Glutamatergic neuron (in vitro differentiated cells): ENCODE measurements at regions not wholly inside any gene's neighbourhood (a gene's known extent, or its start where the extent isn't known, plus 50 kb on each side); places are given as distances from the start of the nearest gene placed in this dataset.

Experiments
- DNase-seq: peaks from one replicate; pipeline ENCODE4 v3.0.0; 2022
- H3K27ac Mint-ChIP-seq: one replicate; pipeline ENCODE4 v1.8.0; 2020; ENCODE audit warnings: mild to moderate bottlenecking, mixed read lengths, inconsistent platforms; ENCODE audit not compliant: unreplicated experiment
- H3K27me3 Mint-ChIP-seq: one replicate; pipeline ENCODE4 v1.8.0; 2020; ENCODE audit warnings: mild to moderate bottlenecking, moderate library complexity, mixed read lengths, inconsistent platforms; ENCODE audit not compliant: unreplicated experiment
- H3K36me3 Mint-ChIP-seq: one replicate; pipeline ENCODE4 v1.8.0; 2020; ENCODE audit warnings: mild to moderate bottlenecking, mixed read lengths, inconsistent platforms; ENCODE audit not compliant: unreplicated experiment
- H3K4me1 Mint-ChIP-seq: one replicate; pipeline ENCODE4 v1.8.0; 2020; ENCODE audit warnings: mild to moderate bottlenecking, low read depth, mixed read lengths, inconsistent platforms; ENCODE audit not compliant: unreplicated experiment
- H3K4me3 Mint-ChIP-seq: one replicate; pipeline ENCODE4 v1.8.0; 2020; ENCODE audit warnings: mild to moderate bottlenecking, mixed read lengths, inconsistent platforms; ENCODE audit not compliant: unreplicated experiment
- H3K9me3 Mint-ChIP-seq: one replicate; pipeline ENCODE4 v1.8.0; 2020; ENCODE audit warnings: mild to moderate bottlenecking, moderate library complexity, mixed read lengths, inconsistent platforms; ENCODE audit not compliant: unreplicated experiment
- TF ChIP-seq, protein P1 (sequence below): fragments of 200-600 bp; sonication (generic); IDR thresholded peaks from one replicate; pipeline ENCODE4 v1.5.0; 2021; ENCODE audit not compliant: partially characterized antibody, unreplicated experiment

DNA sequence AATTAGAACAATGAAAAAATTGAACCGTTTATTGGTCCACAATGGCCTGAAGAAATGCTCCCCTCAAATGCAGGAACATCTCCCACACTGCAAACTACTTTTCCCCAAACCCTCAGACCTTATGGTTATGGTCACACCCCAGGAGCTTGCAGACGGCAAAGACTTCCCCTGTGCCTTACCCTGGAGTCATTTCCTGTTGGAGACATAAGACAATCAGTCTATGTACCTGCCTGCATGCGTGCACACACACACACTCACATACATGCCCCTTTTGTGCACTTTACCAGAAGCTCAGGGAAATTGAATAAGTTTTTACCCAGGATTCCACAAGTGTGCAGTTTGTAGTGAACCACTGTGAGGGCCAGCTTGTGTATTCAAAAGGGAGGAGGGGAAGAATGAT, 281.9 kb upstream of the CELF4 start:
- no peaks in the 10 kb centered on the region for H3K9me3 Mint-ChIP-seq
- no peak overlapping the region for H3K4me3 Mint-ChIP-seq
- DNase-seq = no peak
- H3K36me3 Mint-ChIP-seq = no peaks in the 10 kb centered on the region
- H3K27me3 Mint-ChIP-seq = no peaks in the 10 kb centered on the region
- TF ChIP-seq, protein P1, sequence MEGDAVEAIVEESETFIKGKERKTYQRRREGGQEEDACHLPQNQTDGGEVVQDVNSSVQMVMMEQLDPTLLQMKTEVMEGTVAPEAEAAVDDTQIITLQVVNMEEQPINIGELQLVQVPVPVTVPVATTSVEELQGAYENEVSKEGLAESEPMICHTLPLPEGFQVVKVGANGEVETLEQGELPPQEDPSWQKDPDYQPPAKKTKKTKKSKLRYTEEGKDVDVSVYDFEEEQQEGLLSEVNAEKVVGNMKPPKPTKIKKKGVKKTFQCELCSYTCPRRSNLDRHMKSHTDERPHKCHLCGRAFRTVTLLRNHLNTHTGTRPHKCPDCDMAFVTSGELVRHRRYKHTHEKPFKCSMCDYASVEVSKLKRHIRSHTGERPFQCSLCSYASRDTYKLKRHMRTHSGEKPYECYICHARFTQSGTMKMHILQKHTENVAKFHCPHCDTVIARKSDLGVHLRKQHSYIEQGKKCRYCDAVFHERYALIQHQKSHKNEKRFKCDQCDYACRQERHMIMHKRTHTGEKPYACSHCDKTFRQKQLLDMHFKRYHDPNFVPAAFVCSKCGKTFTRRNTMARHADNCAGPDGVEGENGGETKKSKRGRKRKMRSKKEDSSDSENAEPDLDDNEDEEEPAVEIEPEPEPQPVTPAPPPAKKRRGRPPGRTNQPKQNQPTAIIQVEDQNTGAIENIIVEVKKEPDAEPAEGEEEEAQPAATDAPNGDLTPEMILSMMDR = no peak
- no peak overlapping the region for H3K27ac Mint-ChIP-seq
- no peaks in the 10 kb centered on the region for H3K4me1 Mint-ChIP-seq

DNA sequence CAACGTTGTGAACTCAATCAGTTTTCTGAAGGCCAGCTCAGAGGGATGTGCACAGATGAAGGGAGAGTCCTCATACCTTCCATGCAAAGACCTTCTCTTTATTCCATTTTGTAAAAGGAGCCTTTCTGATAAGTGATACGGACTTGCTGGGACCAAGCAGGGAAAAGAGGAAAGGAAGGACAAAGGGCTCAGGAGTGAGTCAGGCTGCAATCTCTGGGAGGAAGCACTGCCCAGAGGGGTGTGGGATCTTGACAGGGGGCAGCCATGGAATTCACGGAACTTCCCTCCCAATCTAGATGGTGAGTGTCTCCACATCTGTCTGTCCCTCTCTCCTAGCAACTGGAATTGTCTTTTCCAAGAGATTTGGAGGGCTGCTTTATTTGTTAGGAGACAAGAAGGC, 281.4 kb upstream of the CELF4 start:
- TF ChIP-seq, protein P1 = no peak
- no peak overlapping the region for H3K27ac Mint-ChIP-seq
- no peaks in the 10 kb centered on the region for H3K4me1 Mint-ChIP-seq
- no peaks in the 10 kb centered on the region for H3K36me3 Mint-ChIP-seq
- H3K27me3 Mint-ChIP-seq = no peaks in the 10 kb centered on the region
- no peak for DNase-seq
- H3K4me3 Mint-ChIP-seq = no peak overlapping the region
- H3K9me3 Mint-ChIP-seq = no peaks in the 10 kb centered on the region

DNA sequence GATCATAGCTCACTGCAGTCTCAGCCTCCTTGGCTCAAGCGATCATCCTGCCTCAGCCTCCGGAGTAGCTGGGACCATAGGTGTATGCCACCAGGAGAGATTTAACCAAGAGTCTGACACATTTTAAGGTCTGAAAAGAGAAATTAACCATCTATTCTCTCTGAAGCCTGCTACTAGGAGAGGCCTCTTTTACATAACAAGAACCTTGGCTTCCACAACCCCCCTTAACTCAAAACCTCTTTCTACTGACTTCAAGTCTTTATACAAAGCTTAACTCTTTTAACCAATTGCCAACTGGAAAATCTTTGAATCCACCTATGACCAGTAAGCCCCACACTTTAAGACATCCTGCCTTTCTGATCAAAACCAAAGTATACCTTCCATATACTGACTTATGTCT, 279.9 kb upstream of the CELF4 start:
- Mint-ChIP-seq H3K4me1 (no peaks in the 10 kb centered on the region), H3K4me3 (no peak overlapping the region), H3K27ac (no peak overlapping the region), H3K27me3 (no peaks in the 10 kb centered on the region), H3K36me3 (no peaks in the 10 kb centered on the region), H3K9me3 (no peaks in the 10 kb centered on the region)
- TF ChIP-seq, protein P1 = no peak
- DNase-seq = no peak

DNA sequence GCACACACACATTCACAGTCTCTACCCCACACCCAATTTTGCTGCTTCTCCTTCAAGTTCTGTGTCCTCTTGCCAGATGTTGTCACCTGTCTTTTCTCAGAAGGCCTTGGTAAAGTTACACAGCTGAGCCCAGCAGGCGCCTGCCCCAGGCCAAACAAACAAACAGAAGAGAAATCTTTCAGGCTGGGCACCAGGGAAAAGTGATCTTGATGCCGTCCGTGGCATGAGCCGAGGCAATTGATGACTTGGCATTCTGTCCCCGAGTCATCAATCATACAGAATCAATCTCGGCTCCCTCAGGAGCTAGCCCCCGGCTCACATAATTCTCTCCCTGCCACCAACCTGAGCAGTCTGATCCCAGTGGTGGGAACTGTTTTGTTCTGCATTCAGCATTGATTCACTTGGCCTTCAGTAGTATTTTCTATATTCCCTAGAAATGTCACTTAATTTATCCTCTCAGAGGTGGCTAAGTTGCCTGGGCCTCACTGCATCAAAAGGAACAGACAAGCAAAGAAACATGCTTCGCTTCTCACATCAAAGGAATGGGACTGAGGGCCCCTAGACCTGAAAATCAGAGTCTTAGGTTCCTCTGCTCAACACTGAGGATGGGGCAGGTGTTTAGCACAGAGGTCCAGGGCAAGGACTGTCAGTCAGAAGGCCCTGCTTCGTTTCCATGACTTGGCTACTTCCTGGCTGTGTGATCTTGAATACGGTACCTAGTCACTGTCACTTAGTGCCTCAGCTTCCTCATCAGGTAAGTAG, 278.8 kb upstream of the CELF4 start:
- no peaks in the 10 kb centered on the region for H3K27me3 Mint-ChIP-seq
- no peak for DNase-seq
- TF ChIP-seq, protein P1 = no peak
- no peaks in the 10 kb centered on the region for H3K36me3 Mint-ChIP-seq
- H3K4me3 Mint-ChIP-seq = no peak overlapping the region
- no peak overlapping the region for H3K27ac Mint-ChIP-seq
- no peaks in the 10 kb centered on the region for H3K4me1 Mint-ChIP-seq
- no peaks in the 10 kb centered on the region for H3K9me3 Mint-ChIP-seq

DNA sequence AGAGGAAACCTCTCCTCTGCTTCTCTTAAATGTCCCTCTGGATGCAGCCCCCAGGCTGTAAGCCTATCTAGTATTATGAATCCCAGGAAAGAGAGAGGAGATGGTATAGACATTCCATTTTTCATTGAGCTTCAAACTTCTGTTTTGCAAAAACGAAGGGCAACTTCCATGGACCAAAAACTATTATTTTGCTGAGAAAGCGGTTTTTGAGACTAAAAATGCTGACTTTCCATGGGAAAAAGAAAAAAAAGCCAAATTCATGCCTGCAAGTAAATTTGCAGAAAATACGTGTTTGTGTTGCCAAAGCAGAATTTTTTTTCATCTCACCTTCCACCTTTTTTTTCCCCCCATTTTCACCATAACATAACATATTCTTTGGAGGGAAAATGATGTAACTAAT, 272.5 kb upstream of the CELF4 start:
- no peaks in the 10 kb centered on the region for H3K27me3 Mint-ChIP-seq
- no peak overlapping the region for H3K27ac Mint-ChIP-seq
- no peak for DNase-seq
- H3K4me1 Mint-ChIP-seq = no peaks in the 10 kb centered on the region
- H3K4me3 Mint-ChIP-seq = no peak overlapping the region
- no peaks in the 10 kb centered on the region for H3K9me3 Mint-ChIP-seq
- H3K36me3 Mint-ChIP-seq = no peaks in the 10 kb centered on the region
- TF ChIP-seq, protein P1 = no peak
